Neural cell (in vitro differentiated cells): ENCODE measurements at regions not wholly inside any gene's neighbourhood (a gene's known extent, or its start where the extent isn't known, plus 50 kb on each side); places are given as distances from the start of the nearest gene placed in this dataset.

Experiments
- H2AFZ ChIP-seq: fragments of 200-600, 300-800 bp; sonication (generic), shearing (Covaris generic); 2 replicates; pipeline ENCODE4 v1.6.0; 2014; ENCODE audit warnings: low read depth, mild to moderate bottlenecking, antibody characterized with exemption, low read length, moderate library complexity
- H3F3A ChIP-seq: fragments of 200-600 bp; shearing (Covaris generic); 2 replicates; pipeline ENCODE4 v1.6.1; 2016; ENCODE audit warnings: mild to moderate bottlenecking, moderate library complexity, mixed read lengths, antibody characterized with exemption, low read length; ENCODE audit not compliant: insufficient read depth, poor library complexity, severe bottlenecking
- H3K27ac ChIP-seq: fragments of 200-600, 300-800 bp; sonication (generic), shearing (Covaris generic); 2 replicates; pipeline ENCODE4 v1.5.1; 2014; ENCODE audit warnings: mild to moderate bottlenecking, low read length, moderate library complexity
- H3K27me3 ChIP-seq: fragments of 300-800, 200-600 bp; sonication (generic), shearing (Covaris generic); 2 replicates; pipeline ENCODE4 v1.6.0; 2014; ENCODE audit warnings: mild to moderate bottlenecking, low read depth, low read length, moderate library complexity; ENCODE audit not compliant: insufficient read depth
- H3K36me3 ChIP-seq: fragments of 300-800, 200-600 bp; sonication (generic), shearing (Covaris generic); 2 replicates; pipeline ENCODE4 v1.5.1; 2014; ENCODE audit warnings: mild to moderate bottlenecking, antibody characterized with exemption, low read length, moderate library complexity; ENCODE audit not compliant: insufficient read depth
- H3K4me2 ChIP-seq: fragments of 300-800, 200-600 bp; sonication (generic), shearing (Covaris generic); 2 replicates; pipeline ENCODE4 v1.6.0; 2014; ENCODE audit warnings: mild to moderate bottlenecking, low read length
- H3K4me3 ChIP-seq: fragments of 300-800, 200-600 bp; sonication (generic), shearing (Covaris generic); 2 replicates; pipeline ENCODE4 v1.5.1; 2014; ENCODE audit warnings: mild to moderate bottlenecking, low read length, moderate library complexity
- H3K79me2 ChIP-seq: fragments of 200-600 bp; shearing (Covaris generic); replicated peaks from 2 replicates; pipeline ENCODE4 v1.6.0; 2014; ENCODE audit warnings: mild to moderate bottlenecking, low read length, moderate library complexity; ENCODE audit not compliant: insufficient read depth
- H3K9ac ChIP-seq: fragments of 300-800, 200-600 bp; sonication (generic), shearing (Covaris generic); 2 replicates; pipeline ENCODE4 v1.6.1; 2016; ENCODE audit warnings: mild to moderate bottlenecking, low read length, mixed read lengths
- H3K9me2 ChIP-seq: fragments of 200-600 bp; shearing (Covaris generic); 2 replicates; pipeline ENCODE4 v1.6.1; 2016; ENCODE audit warnings: mild to moderate bottlenecking, low read length, mixed read lengths; ENCODE audit not compliant: insufficient read depth
- H3K9me3 ChIP-seq: fragments of 200-600, 300-800 bp; sonication (generic), shearing (Covaris generic); 2 replicates; pipeline ENCODE4 v1.6.1; 2016; ENCODE audit warnings: mild to moderate bottlenecking, mixed run types, low read length, moderate library complexity, mixed read lengths
- H4K20me1 ChIP-seq: fragments of 200-600 bp; shearing (Covaris generic); 2 replicates; pipeline ENCODE4 v1.6.1; 2016; ENCODE audit warnings: mild to moderate bottlenecking, mixed run types; ENCODE audit not compliant: insufficient read depth
- EP300 ChIP-seq: fragments of 450-650 bp; conservative IDR thresholded peaks from 2 replicates; pipeline ENCODE4 v1.6.1; 2014; ENCODE audit warnings: antibody characterized with exemption, mild to moderate bottlenecking, moderate library complexity; ENCODE audit not compliant: poor library complexity, severe bottlenecking
- EZH2 ChIP-seq: fragments of 200-600, 300-800 bp; shearing (Covaris generic), sonication (generic); IDR thresholded peaks from 2 replicates; pipeline ENCODE4 v1.6.1; 2014; ENCODE audit warnings: antibody characterized with exemption, low read length, borderline replicate concordance, mild to moderate bottlenecking; ENCODE audit not compliant: insufficient read depth, poor library complexity, severe bottlenecking
- MXI1 ChIP-seq: fragments of 450-650 bp; conservative IDR thresholded peaks from 2 replicates; pipeline ENCODE4 v1.6.1; 2014; ENCODE audit warnings: antibody characterized with exemption, mild to moderate bottlenecking; ENCODE audit not compliant: poor library complexity, severe bottlenecking
- POLR2AphosphoS5 ChIP-seq: IDR thresholded peaks from 2 replicates; pipeline ENCODE4 v1.6.1; 2012
- RAD21 ChIP-seq: fragments of 450-650 bp; conservative IDR thresholded peaks from 2 replicates; pipeline ENCODE4 v1.6.1; 2014; ENCODE audit warnings: antibody characterized with exemption, mild to moderate bottlenecking, moderate library complexity
- SMC3 ChIP-seq: fragments of 450-650 bp; conservative IDR thresholded peaks from 2 replicates; pipeline ENCODE4 v1.6.1; 2014; ENCODE audit warnings: antibody characterized with exemption, mild to moderate bottlenecking, moderate library complexity; ENCODE audit not compliant: poor library complexity
- TAF1 ChIP-seq: IDR thresholded peaks from 2 replicates; pipeline ENCODE4 v1.6.1; 2012; ENCODE audit warnings: low read depth
- TF ChIP-seq, protein P1 (sequence below): fragments of 450-650 bp; IDR thresholded peaks from 2 replicates; pipeline ENCODE4 v1.5.1; 2014; ENCODE audit warnings: antibody characterized with exemption, mild to moderate bottlenecking, moderate library complexity; ENCODE audit not compliant: poor library complexity, severe bottlenecking
- TF ChIP-seq, protein P2 (sequence below): IDR thresholded peaks from 2 replicates; pipeline ENCODE4 v1.6.1; 2012; ENCODE audit warnings: borderline replicate concordance

DNA sequence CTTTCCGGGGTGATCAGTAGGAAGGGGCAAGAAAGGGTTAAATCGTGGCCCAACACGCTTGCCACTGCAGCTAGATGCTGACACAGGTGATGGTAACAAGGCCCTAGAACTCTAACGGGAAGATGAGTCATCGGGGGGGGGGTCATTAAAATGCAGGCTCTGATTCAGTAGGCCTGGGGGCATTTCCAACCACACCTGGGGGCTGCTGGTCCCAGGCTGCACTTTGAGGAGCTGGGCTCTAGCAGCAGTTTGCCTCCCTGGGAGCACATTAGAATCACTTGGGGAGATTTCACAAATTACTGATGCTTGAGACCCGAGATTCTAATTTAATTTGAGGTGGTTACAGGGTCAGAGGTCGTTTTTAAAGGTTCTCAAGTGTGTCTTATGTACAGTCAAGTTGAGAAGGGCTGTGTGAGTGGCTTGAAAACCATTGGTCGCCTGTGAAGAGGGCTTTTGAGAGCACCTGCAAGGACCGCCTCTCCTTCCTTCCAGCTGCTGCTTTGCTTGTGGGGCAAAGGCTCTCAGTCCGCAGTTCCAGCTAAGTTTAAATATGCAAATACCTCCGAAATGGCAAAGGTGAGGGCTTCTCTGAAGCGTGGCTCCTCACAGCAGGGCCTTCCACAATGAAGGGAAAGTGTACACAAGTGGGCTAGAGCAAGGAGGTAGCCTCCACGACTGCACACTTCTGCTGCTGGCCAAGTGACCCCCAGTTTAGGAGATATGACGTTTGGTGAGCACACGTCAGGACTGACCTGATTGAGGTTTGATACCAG lies 84.2 kb upstream of the KCNK12 start:
- TF ChIP-seq EP300 (no peak), RAD21 (no peak), SMC3 (no peak), MXI1 (no peak), TAF1 (no peak), EZH2 (no peak), POLR2AphosphoS5 (no peak)
- TF ChIP-seq, protein P1, sequence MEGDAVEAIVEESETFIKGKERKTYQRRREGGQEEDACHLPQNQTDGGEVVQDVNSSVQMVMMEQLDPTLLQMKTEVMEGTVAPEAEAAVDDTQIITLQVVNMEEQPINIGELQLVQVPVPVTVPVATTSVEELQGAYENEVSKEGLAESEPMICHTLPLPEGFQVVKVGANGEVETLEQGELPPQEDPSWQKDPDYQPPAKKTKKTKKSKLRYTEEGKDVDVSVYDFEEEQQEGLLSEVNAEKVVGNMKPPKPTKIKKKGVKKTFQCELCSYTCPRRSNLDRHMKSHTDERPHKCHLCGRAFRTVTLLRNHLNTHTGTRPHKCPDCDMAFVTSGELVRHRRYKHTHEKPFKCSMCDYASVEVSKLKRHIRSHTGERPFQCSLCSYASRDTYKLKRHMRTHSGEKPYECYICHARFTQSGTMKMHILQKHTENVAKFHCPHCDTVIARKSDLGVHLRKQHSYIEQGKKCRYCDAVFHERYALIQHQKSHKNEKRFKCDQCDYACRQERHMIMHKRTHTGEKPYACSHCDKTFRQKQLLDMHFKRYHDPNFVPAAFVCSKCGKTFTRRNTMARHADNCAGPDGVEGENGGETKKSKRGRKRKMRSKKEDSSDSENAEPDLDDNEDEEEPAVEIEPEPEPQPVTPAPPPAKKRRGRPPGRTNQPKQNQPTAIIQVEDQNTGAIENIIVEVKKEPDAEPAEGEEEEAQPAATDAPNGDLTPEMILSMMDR, result no peak
- TF ChIP-seq, protein P2, sequence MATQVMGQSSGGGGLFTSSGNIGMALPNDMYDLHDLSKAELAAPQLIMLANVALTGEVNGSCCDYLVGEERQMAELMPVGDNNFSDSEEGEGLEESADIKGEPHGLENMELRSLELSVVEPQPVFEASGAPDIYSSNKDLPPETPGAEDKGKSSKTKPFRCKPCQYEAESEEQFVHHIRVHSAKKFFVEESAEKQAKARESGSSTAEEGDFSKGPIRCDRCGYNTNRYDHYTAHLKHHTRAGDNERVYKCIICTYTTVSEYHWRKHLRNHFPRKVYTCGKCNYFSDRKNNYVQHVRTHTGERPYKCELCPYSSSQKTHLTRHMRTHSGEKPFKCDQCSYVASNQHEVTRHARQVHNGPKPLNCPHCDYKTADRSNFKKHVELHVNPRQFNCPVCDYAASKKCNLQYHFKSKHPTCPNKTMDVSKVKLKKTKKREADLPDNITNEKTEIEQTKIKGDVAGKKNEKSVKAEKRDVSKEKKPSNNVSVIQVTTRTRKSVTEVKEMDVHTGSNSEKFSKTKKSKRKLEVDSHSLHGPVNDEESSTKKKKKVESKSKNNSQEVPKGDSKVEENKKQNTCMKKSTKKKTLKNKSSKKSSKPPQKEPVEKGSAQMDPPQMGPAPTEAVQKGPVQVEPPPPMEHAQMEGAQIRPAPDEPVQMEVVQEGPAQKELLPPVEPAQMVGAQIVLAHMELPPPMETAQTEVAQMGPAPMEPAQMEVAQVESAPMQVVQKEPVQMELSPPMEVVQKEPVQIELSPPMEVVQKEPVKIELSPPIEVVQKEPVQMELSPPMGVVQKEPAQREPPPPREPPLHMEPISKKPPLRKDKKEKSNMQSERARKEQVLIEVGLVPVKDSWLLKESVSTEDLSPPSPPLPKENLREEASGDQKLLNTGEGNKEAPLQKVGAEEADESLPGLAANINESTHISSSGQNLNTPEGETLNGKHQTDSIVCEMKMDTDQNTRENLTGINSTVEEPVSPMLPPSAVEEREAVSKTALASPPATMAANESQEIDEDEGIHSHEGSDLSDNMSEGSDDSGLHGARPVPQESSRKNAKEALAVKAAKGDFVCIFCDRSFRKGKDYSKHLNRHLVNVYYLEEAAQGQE, result no peak
- Histone ChIP-seq H3F3A (no peaks in the 10 kb centered on the region), H3K9ac (no peak overlapping the region), H3K36me3 (no peaks in the 10 kb centered on the region), H2AFZ (no peak overlapping the region), H3K4me3 (no peak overlapping the region), H3K9me2 (no peaks in the 10 kb centered on the region), H3K27me3 (no peaks in the 10 kb centered on the region), H3K27ac (no peak overlapping the region), H3K4me2 (no peak overlapping the region), H3K9me3 (no peaks in the 10 kb centered on the region), H4K20me1 (no peaks in the 10 kb centered on the region), H3K79me2 (no peaks in the 10 kb centered on the region)

DNA sequence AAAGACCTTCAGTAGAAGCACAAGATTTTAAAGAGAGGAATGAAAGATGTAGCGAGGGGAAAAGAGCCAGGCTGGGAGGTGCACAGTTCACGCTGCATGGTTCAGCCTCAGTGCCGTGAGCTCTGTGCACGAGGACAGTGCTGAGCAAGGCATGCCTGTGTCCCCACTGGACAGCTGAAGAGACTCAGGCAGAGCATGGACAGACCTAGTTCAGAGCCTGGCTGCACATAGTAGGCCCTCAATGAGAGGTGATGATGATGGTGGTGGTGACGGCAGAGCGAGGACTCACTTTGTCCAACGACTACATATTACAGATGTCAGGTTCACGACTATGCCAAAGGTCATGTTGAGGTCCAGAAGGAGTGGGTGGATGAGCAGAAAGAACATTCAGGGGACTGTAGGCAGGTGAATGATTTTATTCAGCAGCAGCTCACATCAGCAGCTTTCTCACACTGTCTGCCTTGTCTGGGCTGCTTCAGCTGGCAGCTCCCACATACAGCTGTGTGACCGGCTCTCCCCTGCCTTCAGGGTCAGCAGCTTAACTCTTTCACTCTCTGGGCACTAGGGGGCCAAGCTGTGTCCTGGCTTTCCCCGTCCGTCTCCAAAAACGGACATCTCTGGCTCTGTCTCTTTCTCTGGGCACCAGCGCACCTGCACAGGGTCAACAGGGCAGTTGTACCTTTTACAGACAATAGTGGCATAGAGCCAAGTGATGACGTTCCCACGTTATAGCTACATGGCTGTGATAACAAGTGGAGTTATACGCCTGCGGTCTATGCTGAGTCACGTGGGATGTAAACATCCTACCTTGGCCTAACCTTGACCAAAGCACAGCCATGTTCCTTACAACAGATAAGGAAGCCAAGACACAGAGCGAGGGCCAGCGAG lies 83.4 kb upstream of the KCNK12 start:
- Histone ChIP-seq H3K9ac (no peak overlapping the region), H3K4me2 (no peak overlapping the region), H3K9me2 (no peaks in the 10 kb centered on the region), H3K27ac (no peak overlapping the region), H2AFZ (no peak overlapping the region), H3K27me3 (no peaks in the 10 kb centered on the region), H3K9me3 (no peaks in the 10 kb centered on the region), H3K36me3 (no peaks in the 10 kb centered on the region), H3K4me3 (no peak overlapping the region), H4K20me1 (no peaks in the 10 kb centered on the region), H3K79me2 (no peaks in the 10 kb centered on the region), H3F3A (no peaks in the 10 kb centered on the region)
- TF ChIP-seq SMC3 (no peak), EZH2 (no peak), POLR2AphosphoS5 (no peak), RAD21 (no peak), EP300 (no peak), TAF1 (no peak), MXI1 (no peak)
- TF ChIP-seq, protein P1, result no peak
- TF ChIP-seq, protein P2, result no peak
